Motor neuron (in vitro differentiated cells): ENCODE measurements at regions not wholly inside any gene's neighbourhood (a gene's known extent, or its start where the extent isn't known, plus 50 kb on each side); places are given as distances from the start of the nearest gene placed in this dataset.

ENCODE experiments used
- ATAC-seq, 8 experiments: fragments of 200-7000 bp; cut with Tn5 transposase; replicated peaks in 6 of 8; 2 replicates each; pipeline ENCODE4 v1.8.0; 2021; ENCODE audit warnings: mild to moderate bottlenecking in 8 of 8, moderate library complexity in 8 of 8
- H3K27ac ChIP-seq, 2 donors: fragments of 250-450 bp; sonication (Bioruptor Pico); 2 replicates each; pipeline ENCODE4 v1.9.0; 2021; ENCODE audit warnings: antibody characterized with exemption in 2 of 2, mild to moderate bottlenecking in 2 of 2, moderate library complexity in 1 of 2
- H3K4me1 ChIP-seq, 2 donors: fragments of 250-450 bp; sonication (Bioruptor Pico); replicated peaks in 1 of 2; 2 replicates each; pipeline ENCODE4 v1.6.1; 2021; ENCODE audit warnings: antibody characterized with exemption in 2 of 2, mild to moderate bottlenecking in 2 of 2, moderate library complexity in 1 of 2
- H3K4me3 ChIP-seq, 5 donors: fragments of 250-450 bp; sonication (Bioruptor Pico); 2 replicates each; pipeline ENCODE4 v1.9.0; 2021; ENCODE audit warnings: antibody characterized with exemption in 5 of 5, mild to moderate bottlenecking in 5 of 5, moderate library complexity in 4 of 5
- WGBS, 10 experiments: fragments of 450-650 bp; shearing (Covaris generic); methylation state at CpG; one replicate each; pipeline ENCODE4 v1.0.0; 2022; 5-methylcytosine and 5-hydroxymethylcytosine counted together
- in situ Hi-C, 9 experiments: fragments of 400-800 bp; cut with MboI; loops; one replicate each; pipeline ENCODE4 v1.15.0; 2021; ENCODE audit warnings: low sequenced_read_pairs in 9 of 9, low pct_unique_long_range_greater_than_20kb in 2 of 9; ENCODE audit not compliant: unreplicated experiment in 9 of 9

DNA sequence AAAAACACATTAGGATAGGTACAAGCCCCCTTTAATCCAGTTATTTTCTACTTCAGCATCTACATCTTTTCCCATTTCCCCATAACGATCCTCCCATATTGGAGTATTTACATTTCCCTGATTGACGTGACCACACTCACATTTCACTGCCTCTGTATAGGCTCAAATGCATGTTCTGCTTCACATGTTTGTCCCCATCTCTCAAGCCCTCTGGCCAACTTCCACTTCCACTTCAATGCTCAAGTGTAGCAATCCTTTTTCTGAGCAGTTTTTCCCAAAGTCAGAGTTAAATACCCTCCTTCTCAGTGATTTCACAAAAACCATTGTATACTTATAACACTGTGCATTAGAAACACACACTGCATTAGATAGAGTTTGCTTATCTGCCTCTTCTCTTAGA lies 61.8 kb upstream of the TTLL7 start:
- WGBS, 10 experiments, result 8 to 95% (median 71%) methylated on average over 1 to 2 of the region's 2 CpGs; no CpG with 5 or more reads in 1 of the 10 experiments
- ATAC-seq, result no peak
- in situ Hi-C loops, result no loop called here
- Histone ChIP-seq H3K27ac (no peak overlapping the region), H3K4me1 (no peaks in the 10 kb centered on the region), H3K4me3 (no peak overlapping the region)

DNA sequence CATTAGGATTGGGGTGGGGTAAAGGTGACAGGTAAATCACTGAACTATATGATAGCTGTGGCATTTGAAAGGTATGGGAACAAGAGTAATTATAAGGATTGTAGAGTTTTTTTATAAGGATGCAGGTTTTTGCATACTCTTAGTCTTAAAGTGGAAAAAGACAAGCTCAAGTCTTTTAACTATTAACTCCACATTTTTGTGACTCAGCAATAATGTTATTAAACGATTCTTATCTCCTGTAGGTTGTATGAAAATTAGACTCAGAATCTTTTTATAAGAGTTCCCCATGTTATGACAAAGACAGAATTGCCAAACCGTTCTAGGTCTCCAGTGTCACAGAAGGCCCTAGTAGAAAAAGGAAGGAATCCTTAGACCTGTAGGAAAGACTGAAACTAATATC lies 49.9 kb upstream of the TTLL7 start:
- H3K4me1 ChIP-seq, result no peaks in the 10 kb centered on the region
- H3K27ac ChIP-seq, result no peak overlapping the region
- 36 to 100% (median 81%) methylated on average over 1 to 2 of the region's 2 CpGs; no CpG with 5 or more reads in 1 of the 10 experiments for whole genome bisulfite sequencing, 10 experiments
- no peak overlapping the region for H3K4me3 ChIP-seq
- in situ Hi-C loops, result no loop called here
- ATAC-seq, result no peak
